GM12865 (cell line): ENCODE measurements at regions not wholly inside any gene's neighbourhood (a gene's known extent, or its start where the extent isn't known, plus 50 kb on each side); places are given as distances from the start of the nearest gene placed in this dataset.

Experiments
- DNase-seq: peaks from one replicate; pipeline ENCODE4 v3.0.0; 2010; ENCODE audit warnings: low read depth
- H3K4me3 ChIP-seq: 2 replicates; pipeline ENCODE4 v1.5.1; 2011; ENCODE audit warnings: mild to moderate bottlenecking, low read depth, low read length, control low read depth
- CTCF ChIP-seq: IDR thresholded peaks from 2 replicates; pipeline ENCODE4 v1.5.1; 2011; ENCODE audit warnings: low read length, control low read depth, low read depth, inconsistent platforms; ENCODE audit not compliant: insufficient read depth; ENCODE audit errors: missing control alignments

GRCh38 chr1:96498744-96499340 lies 222.7 kb upstream of the PTBP2 start:
- H3K4me3 ChIP-seq: no peak overlapping the region
- no peak for DNase-seq
- no peak for TF ChIP-seq CTCF

GRCh38 chr1:96508233-96508632 lies 213.4 kb upstream of the PTBP2 start:
- no peak overlapping the region for H3K4me3 ChIP-seq
- TF ChIP-seq CTCF: no peak
- DNase-seq: no peak

GRCh38 chr1:96509339-96509738 lies 212.2 kb upstream of the PTBP2 start:
- no peak for DNase-seq
- no peak overlapping the region for H3K4me3 ChIP-seq
- no peak for TF ChIP-seq CTCF

- no peak for DNase-seq
- H3K4me3 ChIP-seq: no peak overlapping the region
- TF ChIP-seq CTCF: no peak
Observed at GRCh38 chr1:96509951-96510350, 211.6 kb upstream of the PTBP2 start.

GRCh38 chr1:96510391-96510790 lies 211.2 kb upstream of the PTBP2 start:
- H3K4me3 ChIP-seq: no peak overlapping the region
- TF ChIP-seq CTCF: no peak
- DNase-seq: no peak

- DNase-seq: no peak
- TF ChIP-seq CTCF: no peak
- H3K4me3 ChIP-seq: no peak overlapping the region
Observed at GRCh38 chr1:96510911-96511310, 210.7 kb upstream of the PTBP2 start.

GRCh38 chr1:96513136-96513535 lies 208.4 kb upstream of the PTBP2 start:
- no peak for TF ChIP-seq CTCF
- no peak overlapping the region for H3K4me3 ChIP-seq
- DNase-seq: no peak
